HCT116 (cell line): ENCODE measurements at regions not wholly inside any gene's neighbourhood (a gene's known extent, or its start where the extent isn't known, plus 50 kb on each side); places are given as distances from the start of the nearest gene placed in this dataset.

Experiments
- ATAC-seq: fragments of 200-7000 bp; cut with Tn5 transposase; 2 replicates; pipeline ENCODE4 v1.9.1; 2020; ENCODE audit warnings: mild to moderate bottlenecking, moderate library complexity
- BruUV-seq: library from RNA; stranded (reverse); fragments of 400-500 nt; replicated peaks from 2 replicates; lab custom pipeline; 2021; lab: Mats Ljungman, UMichigan
- CTCF ChIA-PET: fragments of 300-600 bp; sonication (Branson Sonifier 250); formaldehyde crosslinking; loops from one replicate; lab custom pipeline; 2021; ENCODE audit warnings: antibody characterized with exemption; lab: Charles Lee
- POLR2A ChIA-PET: fragments of 300-600, 350-600 bp; sonication (Branson Sonifier 250); formaldehyde crosslinking; loops from one replicate; lab custom pipeline; 2021; ENCODE audit warnings: antibody characterized with exemption; lab: Charles Lee
- RAD21 ChIA-PET, 2 experiments: fragments of 300-600 bp; sonication (Branson Sonifier 250); formaldehyde crosslinking; loops; one replicate each; lab custom pipeline; 2023; ENCODE audit warnings: low total read pairs in 2 of 2; ENCODE audit not compliant: uncharacterized antibody in 2 of 2, unreplicated experiment in 2 of 2, low non-redundant PET in 1 of 2; lab: Charles Lee
- DNase-seq: peaks from one replicate; pipeline ENCODE4 v3.0.0-alpha.2; 2010; ENCODE audit warnings: low read depth, low spot score
- H2AFZ ChIP-seq: fragments of 200-600 bp; shearing (Covaris generic), sonication (generic); 2 replicates; pipeline ENCODE4 v1.6.1; 2017; ENCODE audit warnings: low read depth, mixed run types, mixed read lengths, antibody characterized with exemption, low read length; ENCODE audit not compliant: poor library complexity, severe bottlenecking
- H3K27ac ChIP-seq: 2 replicates; pipeline ENCODE4 v1.5.1; 2012; ENCODE audit warnings: low read depth, low read length
- H3K27me3 ChIP-seq: fragments of 200-600 bp; sonication (generic); 2 replicates; pipeline ENCODE4 v1.6.1; 2016; ENCODE audit warnings: mixed run types, low read length, mixed read lengths; ENCODE audit not compliant: insufficient read depth
- H3K36me3 ChIP-seq, 2 experiments: fragments of 200-500 bp in 1 of 2; fragments of 200-600 bp in 1 of 2; sonication (Bioruptor generic) in 1 of 2; sonication (generic) in 1 of 2; 2 replicates each; pipeline versions ENCODE4 v1.5.1 to v1.6.1; 2014 to 2016; ENCODE audit warnings: low read length in 2 of 2, inconsistent platforms in 1 of 2, mixed read lengths in 1 of 2, mixed run types in 1 of 2; ENCODE audit not compliant: insufficient read depth in 2 of 2, control insufficient read depth in 1 of 2
- H3K4me1 ChIP-seq, 2 experiments: fragments of 200-600 bp in 1 of 2; sonication (generic) in 1 of 2; 2 replicates each; pipeline versions ENCODE4 v1.5.1 to v1.6.1; 2012 to 2017; ENCODE audit warnings: low read length in 2 of 2, inconsistent platforms in 1 of 2, mild to moderate bottlenecking in 1 of 2, mixed read lengths in 1 of 2, mixed run types in 1 of 2, moderate library complexity in 1 of 2; ENCODE audit not compliant: insufficient read depth in 2 of 2, control insufficient read depth in 1 of 2
- H3K4me2 ChIP-seq: fragments of 200-600 bp; sonication (generic); 2 replicates; pipeline ENCODE4 v1.6.1; 2017; ENCODE audit warnings: mixed run types, low read length, mixed read lengths
- H3K4me3 ChIP-seq, 2 experiments: fragments of 200-600 bp in 1 of 2; sonication (generic) in 1 of 2; replicated peaks in 1 of 2; 2 replicates each; pipeline ENCODE4 v1.5.1; 2011 to 2016; ENCODE audit warnings: low read length in 2 of 2, control low read depth in 1 of 2, low read depth in 1 of 2, mild to moderate bottlenecking in 1 of 2, mixed read lengths in 1 of 2, mixed run types in 1 of 2
- H3K79me2 ChIP-seq: fragments of 200-600 bp; sonication (generic); 2 replicates; pipeline ENCODE4 v1.6.1; 2017; ENCODE audit warnings: mild to moderate bottlenecking, mixed run types, low read length, moderate library complexity, mixed read lengths; ENCODE audit not compliant: insufficient read depth
- H3K9ac ChIP-seq: fragments of 200-600 bp; sonication (generic); 2 replicates; pipeline ENCODE4 v1.6.1; 2016; ENCODE audit warnings: low read length, mixed read lengths
- H3K9me2 ChIP-seq: fragments of 200-600 bp; sonication (generic), shearing (Covaris generic); 2 replicates; pipeline ENCODE4 v1.6.1; 2017; ENCODE audit warnings: mixed run types, mild to moderate bottlenecking, moderate library complexity; ENCODE audit not compliant: insufficient read depth
- H3K9me3 ChIP-seq, 2 experiments: fragments of 200-500 bp in 1 of 2; fragments of 200-600 bp in 1 of 2; sonication (Bioruptor generic) in 1 of 2; sonication (generic) in 1 of 2; 2 replicates each; pipeline ENCODE4 v1.6.1; 2014 to 2017; ENCODE audit warnings: low read length in 2 of 2, mixed read lengths in 2 of 2, inconsistent platforms in 1 of 2, low read depth in 1 of 2, mild to moderate bottlenecking in 1 of 2, mixed run types in 1 of 2, moderate library complexity in 1 of 2; ENCODE audit not compliant: control insufficient read depth in 1 of 2, insufficient read depth in 1 of 2
- H4K20me1 ChIP-seq: fragments of 200-600 bp; sonication (generic), shearing (Covaris generic); 2 replicates; pipeline ENCODE4 v1.6.1; 2017; ENCODE audit warnings: mixed run types, mild to moderate bottlenecking, moderate library complexity; ENCODE audit not compliant: insufficient read depth
- ATF3 ChIP-seq: IDR thresholded peaks from 2 replicates; pipeline ENCODE4 v1.6.1; 2012
- CBX3 ChIP-seq: IDR thresholded peaks from 2 replicates; pipeline ENCODE4 v1.6.1; 2012; ENCODE audit warnings: low read depth
- CEBPB ChIP-seq: IDR thresholded peaks from 2 replicates; pipeline ENCODE4 v1.6.1; 2012; ENCODE audit warnings: low read depth
- CTCF ChIP-seq, 3 experiments: fragments of 200-600 bp in 1 of 3; sonication (generic) in 1 of 3; IDR thresholded peaks in 2 of 3; conservative IDR thresholded peaks in 1 of 3; 2 replicates each; pipeline ENCODE4 v1.5.1; 2012 to 2017; ENCODE audit warnings: low read depth in 2 of 3, low read length in 2 of 3, antibody characterized with exemption in 1 of 3, borderline replicate concordance in 1 of 3, control low read depth in 1 of 3, mild to moderate bottlenecking in 1 of 3, mixed read lengths in 1 of 3, mixed run types in 1 of 3, moderate library complexity in 1 of 3; ENCODE audit not compliant: insufficient read depth in 1 of 3
- EGR1 ChIP-seq: IDR thresholded peaks from 2 replicates; pipeline ENCODE4 v1.6.1; 2012; ENCODE audit warnings: low read depth
- ELF1 ChIP-seq: IDR thresholded peaks from 2 replicates; pipeline ENCODE4 v1.6.1; 2012; ENCODE audit warnings: low read depth, borderline replicate concordance
- EZH2 ChIP-seq: fragments of 200-600 bp; sonication (generic); IDR thresholded peaks from 2 replicates; pipeline ENCODE4 v1.6.1; 2017; ENCODE audit warnings: antibody characterized with exemption, mixed run types
- FOSL1 ChIP-seq: IDR thresholded peaks from 2 replicates; pipeline ENCODE4 v1.6.1; 2012; ENCODE audit warnings: low read depth
- JUND ChIP-seq: IDR thresholded peaks from 2 replicates; pipeline ENCODE4 v1.6.1; 2012
- POLR2A ChIP-seq: IDR thresholded peaks from 2 replicates; pipeline ENCODE4 v1.7.0; 2011; ENCODE audit warnings: borderline replicate concordance; ENCODE audit not compliant: insufficient read depth, insufficient read length; ENCODE audit errors: extremely low read depth
- RAD21 ChIP-seq: IDR thresholded peaks from 2 replicates; pipeline ENCODE4 v1.6.1; 2012; ENCODE audit warnings: low read depth, mild to moderate bottlenecking
- SIN3A ChIP-seq: IDR thresholded peaks from 2 replicates; pipeline ENCODE4 v1.6.1; 2012; ENCODE audit warnings: low read depth
- SRF ChIP-seq: IDR thresholded peaks from 2 replicates; pipeline ENCODE4 v1.6.1; 2012; ENCODE audit warnings: low read depth
- TCF7L2 ChIP-seq: IDR thresholded peaks from 2 replicates; pipeline ENCODE4 v1.7.0; 2011; ENCODE audit warnings: borderline replicate concordance, inconsistent platforms; ENCODE audit not compliant: insufficient read depth, insufficient read length; ENCODE audit errors: extremely low read depth
- intact Hi-C: fragments of 100-400 bp; cut with micrococcal nuclease; formaldehyde crosslinking; loops from 2 replicates; pipeline ENCODE4 v1.10.0; 2022
- TF ChIP-seq, protein P1 (sequence below): IDR thresholded peaks from 2 replicates; pipeline ENCODE4 v1.6.1; 2012; ENCODE audit warnings: low read depth

DNA sequence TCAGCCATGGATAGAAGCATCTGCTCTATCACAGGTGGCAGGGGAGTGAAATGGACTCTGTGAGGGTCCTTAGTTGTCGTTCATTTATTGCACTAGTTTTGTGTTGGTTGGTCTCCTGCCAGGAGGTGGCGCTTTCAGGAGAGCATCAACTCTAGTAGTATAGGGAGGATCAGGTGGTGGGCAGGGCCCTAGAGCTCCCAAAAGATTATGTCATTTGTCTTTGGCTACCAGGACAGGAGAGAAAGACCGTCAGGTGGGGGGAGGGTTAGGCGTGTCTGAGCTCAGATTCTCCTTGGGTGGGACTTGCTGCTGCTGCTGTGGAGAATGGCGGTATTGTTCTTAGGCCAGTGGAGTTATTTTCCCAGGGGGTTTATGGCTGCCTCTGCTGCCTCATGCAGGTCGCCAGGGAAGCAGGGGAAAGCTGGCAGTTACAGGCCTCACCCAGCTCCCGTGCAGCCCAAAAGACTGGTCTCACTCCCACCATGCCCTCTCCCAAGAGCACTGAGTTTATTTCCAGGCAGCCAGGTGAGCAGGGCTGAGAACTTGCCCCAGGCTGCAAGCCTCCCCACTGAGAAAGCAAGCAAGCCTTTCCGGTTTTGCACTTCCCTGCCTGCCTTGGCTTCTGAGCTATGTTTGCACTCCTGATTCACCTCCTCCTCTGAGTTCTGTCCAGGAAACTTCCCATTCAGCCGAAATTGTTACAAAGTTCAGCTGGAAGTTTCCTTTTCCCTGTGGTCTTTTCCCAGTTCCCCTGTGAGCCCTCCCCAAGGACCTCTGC, 317.3 kb downstream of the TAF11L14 start:
- BruUV-seq, result no TSS peak
- ATAC-seq (no peak), DNase-seq (no peak)
- Histone ChIP-seq H3K27me3 (no peaks in the 10 kb centered on the region), H3K9me2 (no peaks in the 10 kb centered on the region), H3K9me3 (peaks cover 8 to 19% of the 10 kb centered on the region in 2 experiments; a peak in 3 of 4 replicates), H4K20me1 (no peaks in the 10 kb centered on the region), H2AFZ (no peak overlapping the region), H3K27ac (no peak overlapping the region), H3K9ac (no peak overlapping the region), H3K79me2 (no peaks in the 10 kb centered on the region), H3K4me2 (no peak overlapping the region), H3K4me1 (no peaks in the 10 kb centered on the region)
- ChIA-PET CTCF (no interaction called here), POLR2A (no interaction called here)
- intact Hi-C loops, result no loop called here
- TF ChIP-seq CTCF (IDR thresholded peaks at IDR 0.05 in 2 of 3, conservative IDR thresholded peaks at IDR 0.05 in 1 of 3; ENCODE audit: borderline replicate concordance in 1 of 3, insufficient read depth in 1 of 3, low read depth in 2 of 3, low read length in 2 of 3) (no peak), SRF (no peak), ELF1 (no peak), ATF3 (no peak), CEBPB (no peak), POLR2A (no peak), TCF7L2 (no peak), EGR1 (no peak), RAD21 (no peak), FOSL1 (no peak), CBX3 (no peak), EZH2 (no peak), SIN3A (no peak), JUND (no peak)
- TF ChIP-seq, protein P1, sequence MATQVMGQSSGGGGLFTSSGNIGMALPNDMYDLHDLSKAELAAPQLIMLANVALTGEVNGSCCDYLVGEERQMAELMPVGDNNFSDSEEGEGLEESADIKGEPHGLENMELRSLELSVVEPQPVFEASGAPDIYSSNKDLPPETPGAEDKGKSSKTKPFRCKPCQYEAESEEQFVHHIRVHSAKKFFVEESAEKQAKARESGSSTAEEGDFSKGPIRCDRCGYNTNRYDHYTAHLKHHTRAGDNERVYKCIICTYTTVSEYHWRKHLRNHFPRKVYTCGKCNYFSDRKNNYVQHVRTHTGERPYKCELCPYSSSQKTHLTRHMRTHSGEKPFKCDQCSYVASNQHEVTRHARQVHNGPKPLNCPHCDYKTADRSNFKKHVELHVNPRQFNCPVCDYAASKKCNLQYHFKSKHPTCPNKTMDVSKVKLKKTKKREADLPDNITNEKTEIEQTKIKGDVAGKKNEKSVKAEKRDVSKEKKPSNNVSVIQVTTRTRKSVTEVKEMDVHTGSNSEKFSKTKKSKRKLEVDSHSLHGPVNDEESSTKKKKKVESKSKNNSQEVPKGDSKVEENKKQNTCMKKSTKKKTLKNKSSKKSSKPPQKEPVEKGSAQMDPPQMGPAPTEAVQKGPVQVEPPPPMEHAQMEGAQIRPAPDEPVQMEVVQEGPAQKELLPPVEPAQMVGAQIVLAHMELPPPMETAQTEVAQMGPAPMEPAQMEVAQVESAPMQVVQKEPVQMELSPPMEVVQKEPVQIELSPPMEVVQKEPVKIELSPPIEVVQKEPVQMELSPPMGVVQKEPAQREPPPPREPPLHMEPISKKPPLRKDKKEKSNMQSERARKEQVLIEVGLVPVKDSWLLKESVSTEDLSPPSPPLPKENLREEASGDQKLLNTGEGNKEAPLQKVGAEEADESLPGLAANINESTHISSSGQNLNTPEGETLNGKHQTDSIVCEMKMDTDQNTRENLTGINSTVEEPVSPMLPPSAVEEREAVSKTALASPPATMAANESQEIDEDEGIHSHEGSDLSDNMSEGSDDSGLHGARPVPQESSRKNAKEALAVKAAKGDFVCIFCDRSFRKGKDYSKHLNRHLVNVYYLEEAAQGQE, result no peak
- TF ChIP-seq, all 23 proteins: peak for 0
- no peaks in the 10 kb centered on the region for H3K36me3 ChIP-seq
- H3K4me3 ChIP-seq, result no peak overlapping the region
- RAD21 ChIA-PET, result no interaction called here
